T-helper 2 cell (primary cell): ENCODE measurements at regions not wholly inside any gene's neighbourhood (a gene's known extent, or its start where the extent isn't known, plus 50 kb on each side); places are given as distances from the start of the nearest gene placed in this dataset.
"Not testable (repeated sequence)": the region's sequence is repeated elsewhere in the genome, so short reads cannot be mapped to it uniquely, and the experiment has no call there.

Experiments
- DNase-seq, 5 experiments: peaks; one replicate each; pipeline versions ENCODE4 v3.0.0 to v3.0.0-alpha.2; 2012 to 2022

GRCh38 chr15:96837241-96837970 lies 506.9 kb downstream of the NR2F2 start:
- DNase-seq, result no peak

GRCh38 chr15:96838081-96838480 lies 507.6 kb downstream of the NR2F2 start:
- DNase-seq, result no peak

GRCh38 chr15:96849271-96849900 lies 518.9 kb downstream of the NR2F2 start:
- no peak for DNase-seq

GRCh38 chr15:96851613-96852012 lies 521.1 kb downstream of the NR2F2 start:
- DNase-seq, result no peak

GRCh38 chr15:96858694-96859093 lies 528.2 kb downstream of the NR2F2 start:
- no peak for DNase-seq

- no peak for DNase-seq
Measured at GRCh38 chr15:96860741-96861140, 530.2 kb downstream of the NR2F2 start.

- no peak for DNase-seq
Measured at GRCh38 chr15:96867992-96868391, 537.5 kb downstream of the NR2F2 start.

GRCh38 chr15:96869122-96869521 lies 538.6 kb downstream of the NR2F2 start:
- no peak for DNase-seq

GRCh38 chr15:96869790-96870189 lies 539.3 kb downstream of the NR2F2 start:
- no peak for DNase-seq

GRCh38 chr15:96870580-96870979 lies 540.1 kb downstream of the NR2F2 start:
- DNase-seq, result no peak

GRCh38 chr15:96877442-96877841 lies 546.9 kb downstream of the NR2F2 start:
- DNase-seq, result not testable (repeated sequence)

GRCh38 chr15:96878129-96878528 lies 547.6 kb downstream of the NR2F2 start:
- DNase-seq, result no peak

- DNase-seq, result no peak
Measured at GRCh38 chr15:96882121-96882772, 551.7 kb downstream of the NR2F2 start.

GRCh38 chr15:96887730-96888129 lies 557.2 kb downstream of the NR2F2 start:
- no peak for DNase-seq

GRCh38 chr15:96888764-96889163 lies 558.3 kb downstream of the NR2F2 start:
- DNase-seq, result no peak

GRCh38 chr15:96889734-96890480 lies 559.4 kb downstream of the NR2F2 start:
- DNase-seq, result peak in 1 of 5 experiments; percentile 7

- DNase-seq, result no peak
Measured at GRCh38 chr15:96891046-96891445, 560.5 kb downstream of the NR2F2 start.

- DNase-seq, result peak in 1 of 5 experiments; percentile 4
Measured at GRCh38 chr15:96893159-96893906, 562.8 kb downstream of the NR2F2 start.

GRCh38 chr15:96894659-96895058 lies 564.2 kb downstream of the NR2F2 start:
- DNase-seq, result no peak

GRCh38 chr15:96896766-96897165 lies 566.3 kb downstream of the NR2F2 start:
- DNase-seq, result no peak

GRCh38 chr15:96914081-96914480 lies 583.6 kb downstream of the NR2F2 start:
- DNase-seq, result no peak

- no peak for DNase-seq
Measured at GRCh38 chr15:96916750-96917149, 586.2 kb downstream of the NR2F2 start.
